ENCODE measurements at regions not wholly inside any gene's neighbourhood (a gene's known extent, or its start where the extent isn't known, plus 50 kb on each side); places are given as distances from the start of the nearest gene placed in this dataset.

DNA sequence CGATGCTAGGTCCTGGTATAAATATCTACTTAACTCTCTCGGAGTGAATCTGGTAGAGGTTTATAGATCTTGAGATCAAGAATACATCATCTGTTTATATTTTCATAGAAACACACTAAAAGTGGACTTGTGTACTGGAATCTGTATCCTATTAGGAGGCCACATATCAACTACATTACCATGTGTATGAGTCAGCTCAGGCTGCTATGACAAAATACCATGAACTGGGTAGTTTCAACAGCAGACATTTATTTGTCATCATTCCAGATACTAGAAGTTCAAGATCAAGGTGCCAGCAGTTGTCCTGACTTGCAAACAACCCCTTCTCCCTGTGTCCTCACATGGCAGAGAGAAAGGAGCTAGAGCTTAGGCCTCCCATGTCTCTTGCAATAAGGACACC is 113.9 kb upstream of the PFKP start:
- DNase-seq (ENCODE audit: extremely low read depth in 1 of 2, low read depth in 1 of 2), result no peak

DNA sequence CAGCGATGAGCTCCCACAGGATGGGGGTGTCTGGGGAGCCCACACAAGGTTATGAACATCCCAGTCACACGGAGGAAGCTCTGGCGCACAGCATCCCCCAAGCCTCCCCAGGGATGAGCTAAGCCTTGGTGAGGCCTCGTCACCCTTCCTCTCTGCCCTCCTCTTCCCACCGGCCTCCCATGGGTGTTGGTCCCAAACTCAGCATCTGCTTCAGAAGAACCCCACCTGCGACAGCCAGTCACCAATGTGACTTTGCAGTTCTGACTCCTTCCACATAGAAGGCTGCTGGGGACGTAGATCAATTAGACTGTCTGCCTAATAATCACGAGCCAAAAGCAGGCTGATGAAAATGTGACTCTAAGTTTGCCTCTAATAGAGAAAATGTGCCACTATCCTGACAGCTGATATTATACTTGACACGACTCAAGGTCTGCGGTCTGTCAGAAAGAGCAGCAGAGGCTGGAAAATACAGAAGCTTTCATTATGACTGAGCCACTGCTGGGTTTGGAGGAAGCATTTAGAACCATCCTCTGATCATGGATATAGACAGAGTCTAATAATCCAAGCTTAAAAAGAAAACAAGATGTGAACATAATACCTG is 116.0 kb upstream of the PFKP start:
- no peak for DNase-seq (ENCODE audit: extremely low read depth in 1 of 2, low read depth in 1 of 2)

DNA sequence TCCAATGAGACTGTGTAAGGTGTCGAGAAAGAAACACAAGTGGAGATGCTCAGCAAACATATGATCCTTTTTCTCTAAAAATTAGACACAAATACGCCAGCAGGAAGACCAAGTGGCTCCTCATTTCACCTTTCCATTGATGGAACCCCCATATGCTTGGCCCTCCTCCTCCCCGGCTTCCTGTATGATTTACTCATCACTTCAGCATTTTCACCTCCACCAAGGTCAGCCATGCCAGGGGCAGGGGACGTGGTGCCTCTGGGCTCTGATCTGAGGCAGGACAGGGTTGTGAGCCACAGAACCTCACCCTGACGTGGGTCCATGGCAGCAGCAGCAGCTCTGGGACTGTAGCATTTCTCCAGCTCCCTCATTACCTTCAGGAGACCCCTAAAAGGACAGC is 116.8 kb upstream of the PFKP start:
- DNase-seq (ENCODE audit: extremely low read depth in 1 of 2, low read depth in 1 of 2), result no peak

DNA sequence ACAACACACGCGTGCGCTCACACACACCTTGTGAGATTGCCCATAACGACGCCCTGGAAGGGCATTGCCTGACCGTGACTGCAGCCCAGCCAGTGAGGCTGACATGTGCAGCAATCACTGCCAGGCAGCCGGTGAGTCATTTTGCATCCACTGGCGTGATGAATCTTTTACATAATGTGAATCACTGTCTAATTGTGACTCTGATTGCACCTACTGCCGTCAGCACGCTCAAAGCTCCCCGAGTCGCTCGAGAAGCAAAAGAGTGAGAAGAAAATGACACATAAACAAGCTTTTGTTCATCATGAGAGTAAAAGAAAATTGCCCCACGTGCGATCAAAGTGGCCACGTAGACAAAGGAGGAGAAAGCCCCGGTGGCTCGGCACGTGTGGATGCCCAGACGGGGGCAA is 117.4 kb upstream of the PFKP start:
- no peak for DNase-seq (ENCODE audit: extremely low read depth in 1 of 2, low read depth in 1 of 2)

DNA sequence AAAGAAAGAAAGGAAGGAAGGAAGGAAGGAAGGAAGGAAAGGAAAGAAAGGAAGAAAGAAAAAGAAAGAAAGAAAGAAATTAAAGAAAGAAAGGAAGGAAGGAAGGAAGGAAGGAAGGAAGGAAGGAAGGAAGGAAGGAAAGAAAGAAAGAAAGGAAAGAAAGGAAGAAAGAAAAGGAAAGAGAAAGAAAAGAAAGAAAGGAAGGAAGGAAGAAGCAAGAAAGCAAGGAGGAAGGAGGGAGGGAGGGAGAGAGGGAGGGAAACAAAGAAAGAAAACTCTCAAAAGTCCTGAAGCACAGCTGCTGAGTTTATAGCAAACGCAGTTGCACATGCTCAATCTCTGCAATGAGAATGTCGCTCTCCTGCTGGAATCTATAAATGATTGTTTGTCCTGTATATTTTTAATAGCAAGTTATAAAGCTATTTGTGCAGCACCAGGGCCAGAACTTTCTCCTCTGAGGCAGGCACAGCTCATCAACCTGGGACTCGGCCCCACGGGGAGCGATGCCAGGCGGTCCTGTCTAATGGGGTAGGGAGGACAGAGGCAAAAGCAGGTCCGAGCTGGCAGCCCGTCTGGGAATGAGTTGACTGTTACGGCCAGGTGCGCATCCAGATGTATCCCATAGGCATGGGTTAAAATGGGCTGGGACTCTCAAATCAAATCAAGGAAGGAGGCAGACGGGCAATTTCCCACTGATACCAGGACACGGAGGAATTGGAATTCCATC is 118.0 kb upstream of the PFKP start:
- no peak for DNase-seq (ENCODE audit: extremely low read depth in 1 of 2, low read depth in 1 of 2)

DNA sequence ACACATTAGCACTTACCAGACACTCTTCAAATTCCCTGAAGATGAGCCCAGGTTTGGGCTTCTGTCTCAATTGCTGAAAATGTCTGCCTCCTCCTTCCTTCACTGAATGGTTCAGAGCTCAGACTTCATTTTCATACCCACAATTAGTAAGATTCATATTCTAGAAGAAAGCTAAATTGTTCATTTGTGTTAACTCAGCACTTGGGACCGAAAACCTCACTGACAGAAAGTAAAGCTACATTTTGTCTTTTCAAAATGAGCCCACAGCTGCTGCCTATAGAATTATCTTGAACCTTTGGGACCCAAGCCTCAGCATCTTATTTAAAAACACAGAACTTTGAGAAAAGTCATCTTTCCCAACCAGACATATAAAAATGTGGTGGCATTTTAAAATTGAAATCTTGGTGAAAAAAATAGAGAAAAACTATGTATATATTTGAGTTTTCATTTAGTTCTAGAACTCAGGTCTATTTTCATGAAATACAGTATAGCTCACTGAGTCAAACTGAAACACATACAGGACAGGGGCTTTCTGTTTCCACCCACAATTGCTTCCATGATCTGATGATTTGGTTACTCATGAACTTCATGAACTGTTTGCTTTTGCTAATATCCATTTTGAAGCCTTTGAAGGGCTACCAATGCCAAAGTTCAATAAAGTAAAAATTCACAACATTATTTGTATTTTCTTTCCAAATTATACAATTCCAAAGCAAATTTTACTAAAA is 119.1 kb upstream of the PFKP start:
- no peak for DNase-seq (ENCODE audit: extremely low read depth in 1 of 2, low read depth in 1 of 2)

DNA sequence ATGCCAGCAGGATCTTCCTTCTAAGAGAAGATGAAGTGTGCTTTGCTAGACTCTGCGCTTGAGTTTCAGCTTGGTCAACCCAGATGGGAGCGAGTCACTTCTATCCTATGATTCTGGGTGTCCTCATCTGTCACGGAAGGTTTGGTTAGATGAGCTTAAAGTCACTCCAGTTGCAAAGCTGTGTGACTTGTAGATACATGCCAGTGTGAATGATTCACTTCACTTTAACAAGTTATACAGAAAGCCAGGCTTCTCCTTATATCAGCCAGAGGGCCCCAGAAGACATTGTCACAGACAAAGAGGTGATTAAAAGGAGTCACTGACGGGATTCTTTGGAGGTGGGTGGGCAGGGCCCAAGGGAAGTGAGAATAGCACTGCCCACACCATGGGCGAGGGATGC is 122.6 kb upstream of the PFKP start:
- DNase-seq (ENCODE audit: extremely low read depth in 1 of 2, low read depth in 1 of 2), result no peak

DNA sequence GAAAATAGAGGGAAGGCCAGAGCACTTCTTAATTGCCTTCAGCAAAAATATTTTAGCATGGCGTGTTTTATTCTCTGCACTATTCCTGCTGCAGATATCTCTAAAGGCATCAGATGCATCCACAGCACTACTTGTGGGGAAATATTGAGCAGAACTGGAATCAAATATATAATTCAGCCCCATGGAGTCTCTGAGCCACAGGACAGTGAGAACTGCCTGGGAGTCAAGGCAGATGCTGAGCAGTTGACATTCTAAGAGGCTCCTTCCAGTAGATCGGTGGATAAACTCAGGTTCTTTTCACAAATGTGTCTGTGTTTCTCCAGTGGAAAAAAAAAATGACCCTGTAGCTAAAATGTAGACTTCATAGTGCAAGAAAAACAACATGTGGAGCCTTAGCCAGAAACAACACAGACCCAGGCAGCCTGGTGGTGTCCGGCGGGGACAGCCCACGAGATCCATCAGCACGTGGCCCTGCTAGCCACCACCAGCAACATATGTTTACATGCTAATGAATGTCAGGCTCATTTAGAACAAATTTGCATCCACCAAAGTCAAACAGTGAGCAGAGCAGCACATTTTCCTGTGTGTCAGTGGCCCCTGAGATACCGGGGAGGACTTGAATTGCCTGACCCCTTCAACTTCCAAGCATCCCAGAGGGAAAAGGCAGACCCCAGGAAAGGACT is 123.3 kb upstream of the PFKP start:
- DNase-seq (ENCODE audit: extremely low read depth in 1 of 2, low read depth in 1 of 2), result no peak

DNA sequence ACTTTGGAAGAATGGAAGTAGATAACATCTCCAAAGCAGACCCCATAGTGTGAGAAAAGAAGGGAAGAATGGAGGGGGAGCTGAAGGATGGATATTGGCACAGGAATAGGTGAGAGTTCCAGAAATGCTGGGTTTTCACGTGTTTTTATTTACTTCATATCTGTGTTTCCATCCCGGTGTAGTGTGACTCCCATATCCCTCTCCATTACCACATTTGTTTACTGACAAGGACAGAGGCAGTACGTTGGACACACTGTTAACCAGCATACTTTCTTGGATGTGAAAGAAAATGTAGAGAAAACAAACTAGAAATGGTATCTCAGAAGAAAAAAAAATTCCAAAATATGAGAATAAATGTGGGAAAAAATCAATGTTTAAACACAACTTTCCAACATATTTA is 124.4 kb upstream of the PFKP start:
- DNase-seq (ENCODE audit: extremely low read depth in 1 of 2, low read depth in 1 of 2), result no peak

DNA sequence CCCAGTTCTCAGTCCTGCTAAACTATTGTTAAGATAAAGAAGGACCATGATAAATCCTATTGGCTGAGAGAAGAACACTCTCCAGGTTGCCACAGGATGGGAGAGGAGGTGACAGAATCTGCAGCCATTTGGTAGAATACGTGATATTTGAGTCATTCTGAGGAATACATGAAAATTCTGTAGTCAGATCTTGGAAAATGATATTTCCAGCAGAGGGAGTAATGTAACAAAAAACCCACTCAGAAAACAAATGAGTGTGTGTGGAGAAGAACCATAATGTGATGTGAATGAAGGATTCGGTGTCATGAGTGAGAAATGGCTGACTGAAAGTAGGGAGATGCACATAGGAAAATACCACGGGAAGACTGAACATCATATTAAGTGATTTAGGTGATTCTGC is 128.5 kb upstream of the PFKP start:
- DNase-seq (ENCODE audit: extremely low read depth in 1 of 2, low read depth in 1 of 2), result no peak

DNA sequence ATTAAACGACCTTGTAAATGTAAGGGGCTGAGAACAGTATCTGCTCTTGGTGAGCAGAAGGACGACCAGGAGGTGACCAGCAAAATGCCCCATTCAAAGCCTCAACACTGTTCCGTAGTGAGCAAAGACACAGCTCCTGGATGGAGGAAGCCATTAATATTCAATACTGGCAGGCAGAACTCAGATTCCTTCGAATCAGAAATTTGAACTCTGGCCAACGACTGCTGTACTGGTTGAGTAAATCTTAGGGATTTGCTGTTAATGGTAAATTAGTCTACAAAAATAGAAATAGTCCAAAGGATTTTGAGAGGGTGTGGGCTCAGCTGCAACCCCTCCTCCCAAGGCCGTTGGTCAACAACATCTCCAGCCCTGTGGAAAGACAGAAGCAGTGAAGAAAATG is 130.5 kb upstream of the PFKP start:
- DNase-seq (ENCODE audit: extremely low read depth in 1 of 2, low read depth in 1 of 2), result no peak

DNA sequence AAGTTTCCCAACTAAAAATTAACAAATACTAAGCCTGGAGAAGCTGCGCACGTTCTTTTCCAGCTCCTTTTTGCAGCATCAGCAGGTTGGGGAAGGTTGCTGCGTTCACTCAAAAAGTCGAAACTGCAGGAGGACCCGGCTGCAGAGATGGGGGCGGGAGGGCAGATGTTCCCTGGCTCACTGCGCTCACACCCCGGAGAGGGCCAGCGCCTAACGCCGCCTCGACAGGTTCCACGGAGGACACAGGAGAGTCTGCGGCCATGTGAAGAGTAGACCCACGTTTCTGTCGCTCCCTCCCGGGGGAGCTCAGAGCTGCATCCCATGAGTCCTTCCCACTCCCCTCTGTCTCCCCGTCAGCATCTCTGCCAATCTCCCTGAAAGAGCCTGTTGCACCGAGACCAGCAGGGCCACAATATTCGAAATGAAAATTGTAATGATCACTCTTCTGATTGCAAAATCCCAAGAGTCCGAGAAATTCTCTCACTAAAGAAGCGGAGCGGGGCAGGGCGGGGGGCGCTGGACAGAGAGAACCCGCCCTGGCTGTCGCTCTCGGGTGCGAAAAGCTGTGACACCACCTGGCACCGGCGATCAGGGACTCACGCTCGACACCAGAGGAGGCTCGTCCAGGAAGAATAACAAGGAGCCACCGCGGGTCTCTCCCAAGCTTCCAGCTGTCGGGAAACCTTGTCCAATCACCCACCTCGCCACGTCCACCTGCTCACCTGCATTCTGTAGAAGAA is 131.5 kb upstream of the PFKP start:
- no peak for DNase-seq (ENCODE audit: extremely low read depth in 1 of 2, low read depth in 1 of 2)

DNA sequence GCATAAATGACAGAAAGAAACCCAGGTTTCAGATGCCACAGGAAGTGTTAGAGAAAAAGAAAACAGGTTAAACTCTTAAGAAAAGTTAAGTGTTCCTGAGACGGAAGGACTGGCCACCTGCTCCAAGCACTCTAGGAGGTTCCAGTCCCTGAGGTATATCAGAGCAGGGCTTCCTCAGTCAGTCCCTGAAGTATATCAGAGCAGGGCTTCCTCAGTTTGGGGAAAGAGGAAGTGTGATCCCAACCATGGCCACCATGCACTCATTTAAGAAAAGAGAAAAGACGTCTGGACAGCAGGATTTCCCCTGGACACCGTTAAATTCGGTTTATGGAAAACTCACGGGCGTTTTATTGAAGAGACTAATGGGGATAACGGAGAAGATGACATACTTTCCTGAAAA is 133.4 kb upstream of the PFKP start:
- DNase-seq (ENCODE audit: extremely low read depth in 1 of 2, low read depth in 1 of 2), result no peak

DNA sequence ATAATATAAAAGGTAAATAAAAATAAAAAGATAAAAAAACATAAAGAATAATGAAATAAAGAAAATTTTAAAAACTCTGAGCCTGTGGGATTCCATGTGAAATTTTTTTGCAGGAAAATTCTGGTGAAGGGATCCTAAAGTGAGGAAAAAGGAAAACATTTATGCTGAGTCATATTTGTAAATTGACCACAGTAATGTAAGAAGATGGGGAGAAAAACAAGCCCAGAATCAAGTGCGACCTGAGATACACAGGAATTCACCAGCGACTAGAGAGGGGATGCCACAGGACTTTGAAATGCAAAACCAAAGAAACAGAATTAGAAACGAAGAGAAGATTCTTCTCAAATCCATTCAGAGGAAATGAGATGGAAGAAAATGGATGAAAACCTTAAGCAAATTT is 133.8 kb upstream of the PFKP start:
- DNase-seq (ENCODE audit: extremely low read depth in 1 of 2, low read depth in 1 of 2), result no peak

DNA sequence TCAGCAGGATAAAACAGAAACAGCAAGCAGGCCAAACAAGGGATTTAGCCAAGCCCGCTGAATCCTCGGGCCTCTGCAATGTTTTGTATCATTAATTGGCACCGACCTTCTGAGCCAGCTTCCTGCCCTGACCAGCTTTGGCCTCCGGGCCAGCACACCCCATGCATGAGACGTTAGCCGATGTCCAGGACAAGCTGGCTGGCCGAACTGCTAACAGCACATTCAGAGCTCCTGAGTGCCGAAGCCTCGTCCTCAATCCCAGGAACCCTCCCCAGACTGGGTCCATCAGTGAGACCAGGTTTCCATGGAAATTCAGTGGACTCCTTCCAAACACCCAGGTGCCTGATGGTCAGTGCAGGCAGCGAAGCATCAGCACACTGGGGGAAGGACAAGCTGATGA is 134.3 kb upstream of the PFKP start:
- no peak for DNase-seq (ENCODE audit: extremely low read depth in 1 of 2, low read depth in 1 of 2)

DNA sequence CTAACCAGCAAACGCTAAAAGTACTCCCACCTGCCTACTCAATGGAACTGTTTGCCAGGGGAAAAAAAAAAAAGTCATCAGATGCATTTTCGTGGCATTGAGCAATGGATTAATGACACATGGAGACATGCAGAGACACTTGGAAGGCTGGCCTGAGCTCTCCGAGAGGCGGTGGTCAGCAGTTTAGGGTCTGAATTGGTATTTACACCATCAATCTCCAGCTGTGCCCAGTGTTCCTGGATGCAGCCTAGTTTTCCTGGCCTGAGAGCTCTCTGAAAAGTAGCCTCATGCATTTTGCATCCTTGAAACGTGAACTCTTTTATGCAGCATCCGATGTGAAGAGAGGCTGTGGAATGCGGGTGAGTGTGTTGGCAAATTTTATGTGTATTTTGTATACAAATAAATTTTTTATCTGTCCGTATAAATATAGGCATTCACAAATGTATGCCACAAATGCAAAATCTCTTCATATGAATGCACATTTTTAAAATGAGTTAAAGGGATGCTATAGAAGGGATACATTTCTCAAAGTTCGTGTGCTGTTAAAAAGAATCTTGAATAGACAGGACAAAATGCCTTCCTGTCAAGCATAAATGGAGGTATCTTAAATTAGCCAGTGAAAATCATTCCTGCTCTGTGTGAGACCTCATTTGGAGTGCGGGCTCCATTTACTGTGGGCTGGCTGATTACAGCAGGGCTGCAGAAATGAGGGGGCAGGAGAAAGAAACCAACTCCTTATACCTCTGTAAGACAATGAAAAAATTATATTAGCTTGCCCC is 137.7 kb upstream of the PFKP start:
- no peak for DNase-seq (ENCODE audit: extremely low read depth in 1 of 2, low read depth in 1 of 2)

DNA sequence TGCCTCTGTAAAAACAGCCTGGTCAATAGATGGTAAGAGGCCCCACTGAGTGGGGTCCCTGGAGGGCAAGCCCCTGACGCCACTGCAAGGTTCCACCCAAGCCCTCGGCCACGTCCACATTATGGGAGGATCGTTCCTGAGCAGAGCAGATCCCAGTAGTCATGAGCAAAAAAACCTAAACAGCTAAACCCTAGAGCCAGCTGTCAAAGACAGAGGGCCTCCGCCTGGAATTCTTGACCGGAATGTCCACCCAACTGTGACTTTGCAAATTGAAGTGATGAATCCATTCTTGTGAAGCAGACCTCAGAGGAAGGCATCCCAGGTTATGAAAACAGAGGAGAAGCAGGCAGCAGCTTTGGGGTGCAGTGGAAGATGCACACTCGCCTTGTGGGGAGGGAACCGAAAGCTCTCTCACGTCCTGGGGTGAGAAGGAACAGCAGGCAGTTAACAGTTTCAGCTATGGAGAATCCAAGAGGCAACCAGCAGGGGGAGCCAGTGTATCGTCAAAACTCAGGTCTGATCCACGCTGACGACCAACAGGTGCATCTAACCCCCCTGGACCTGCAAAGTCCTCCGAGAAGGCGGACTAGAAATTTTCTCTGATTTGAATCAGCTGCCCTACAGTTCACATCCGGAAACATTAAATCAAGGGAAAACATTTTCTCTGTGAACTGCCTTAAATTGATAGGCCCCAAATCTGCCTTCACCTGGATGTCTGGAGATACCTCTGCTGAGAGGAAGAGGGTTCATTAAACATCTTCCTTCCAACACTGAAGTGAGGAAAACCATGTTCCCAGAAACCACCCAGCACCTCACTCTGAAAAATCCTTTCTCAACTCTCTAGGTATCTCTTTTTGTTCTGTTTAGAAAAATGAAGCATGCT is 139.1 kb upstream of the PFKP start:
- peak in 1 of 2 donors; percentile 23 for DNase-seq (ENCODE audit: extremely low read depth in 1 of 2, low read depth in 1 of 2)

DNA sequence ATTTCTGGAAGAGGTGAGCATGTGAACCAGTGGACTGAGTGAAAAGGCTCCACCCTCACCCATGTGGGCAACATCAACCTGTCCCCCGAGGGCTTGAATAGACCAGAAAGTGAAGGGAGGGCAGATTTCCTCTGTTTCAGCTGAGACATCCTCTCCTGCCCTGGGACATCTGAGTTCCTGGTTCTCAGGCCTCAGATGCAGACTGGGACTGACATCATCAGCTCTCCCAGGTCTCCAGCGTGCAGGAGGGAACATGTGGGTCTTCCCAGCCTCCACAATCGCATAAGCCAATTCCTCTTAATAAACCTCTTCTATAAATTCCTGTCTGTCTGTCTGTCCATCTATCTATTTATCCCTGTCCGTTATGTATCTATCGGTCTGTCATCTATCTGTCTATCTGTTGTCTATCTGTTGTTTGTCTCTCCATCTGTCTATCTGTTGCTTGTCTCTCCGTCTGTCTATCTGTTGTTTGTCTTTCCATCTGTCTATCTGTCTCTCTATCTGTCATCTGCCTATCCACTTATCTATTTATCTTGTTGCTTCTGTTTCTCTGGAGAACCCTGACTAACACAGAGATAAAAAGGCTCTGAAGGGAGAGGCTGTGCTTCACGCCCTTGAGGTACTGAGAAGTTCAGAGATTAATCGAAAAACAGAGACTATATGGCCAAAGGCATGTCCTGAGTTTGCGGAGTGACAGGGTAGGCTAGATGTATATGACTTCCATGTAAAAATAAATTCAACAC is 140.3 kb upstream of the PFKP start:
- DNase-seq (ENCODE audit: extremely low read depth in 1 of 2, low read depth in 1 of 2), result no peak

DNA sequence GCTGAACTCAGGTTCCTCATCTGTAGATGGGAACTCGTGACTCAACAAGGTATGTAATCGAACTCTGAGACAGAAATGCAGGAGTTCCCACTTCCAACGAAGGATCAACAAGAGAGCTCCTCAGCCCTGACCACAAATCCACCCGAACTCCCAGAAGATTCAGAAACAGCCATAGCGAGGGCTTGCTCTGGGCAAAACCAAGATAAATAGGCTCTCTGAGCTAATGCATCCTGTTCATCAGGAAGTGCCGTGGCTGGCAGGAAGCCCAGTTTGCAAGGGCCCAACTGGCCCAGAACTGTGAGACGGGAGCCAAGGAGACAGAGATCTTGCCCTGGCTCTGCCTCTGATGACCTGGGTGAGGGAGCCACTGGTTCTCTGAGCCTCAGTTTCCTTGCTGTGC is 141.7 kb upstream of the PFKP start:
- no peak for DNase-seq (ENCODE audit: extremely low read depth in 1 of 2, low read depth in 1 of 2)

Data from activated CD8-positive, alpha-beta memory T cell treated with anti-CD3 and anti-CD28 coated beads for 1 hour (primary cell).